ENCODE measurements at regions not wholly inside any gene's neighbourhood (a gene's known extent, or its start where the extent isn't known, plus 50 kb on each side); places are given as distances from the start of the nearest gene placed in this dataset.

GRCh38 chr11:19598876-19599486 is 113.7 kb upstream of the NAV2 start:
- TF ChIP-seq POLR2AphosphoS5 (IDR thresholded peaks at IDR 0.05) (no peak), CTCF (IDR thresholded peaks at IDR 0.05; ENCODE audit: poor library complexity, severe bottlenecking) (no peak), EP300 (conservative IDR thresholded peaks at IDR 0.05; ENCODE audit: poor library complexity, severe bottlenecking) (no peak), EZH2 (IDR thresholded peaks at IDR 0.05; ENCODE audit: borderline replicate concordance, insufficient read depth, low read length, poor library complexity, severe bottlenecking) (no peak), RAD21 (conservative IDR thresholded peaks at IDR 0.05) (no peak), SMC3 (conservative IDR thresholded peaks at IDR 0.05; ENCODE audit: poor library complexity) (no peak)

Measured in neural cell (in vitro differentiated cells).